OCI-LY3 (cell line): ENCODE measurements at regions not wholly inside any gene's neighbourhood (a gene's known extent, or its start where the extent isn't known, plus 50 kb on each side); places are given as distances from the start of the nearest gene placed in this dataset.

Experiments
- CTCF ChIP-seq: fragments of 200-600, 300-600 bp; sonication (generic); IDR thresholded peaks from 2 replicates; pipeline ENCODE4 v1.5.1; 2014; ENCODE audit warnings: antibody characterized with exemption, low read length, low read depth
- EZH2phosphoT487 ChIP-seq: fragments of 200-600 bp; shearing (Covaris generic); IDR thresholded peaks from 2 replicates; pipeline ENCODE4 v1.6.1; 2018; ENCODE audit warnings: antibody characterized with exemption, mixed run types, low read depth

GRCh38 chr14:87732562-87732961, 260.4 kb downstream of the GALC start:
- no peak for TF ChIP-seq CTCF
- no peak for TF ChIP-seq EZH2phosphoT487
